ENCODE measurements at regions not wholly inside any gene's neighbourhood (a gene's known extent, or its start where the extent isn't known, plus 50 kb on each side); places are given as distances from the start of the nearest gene placed in this dataset.

DNA sequence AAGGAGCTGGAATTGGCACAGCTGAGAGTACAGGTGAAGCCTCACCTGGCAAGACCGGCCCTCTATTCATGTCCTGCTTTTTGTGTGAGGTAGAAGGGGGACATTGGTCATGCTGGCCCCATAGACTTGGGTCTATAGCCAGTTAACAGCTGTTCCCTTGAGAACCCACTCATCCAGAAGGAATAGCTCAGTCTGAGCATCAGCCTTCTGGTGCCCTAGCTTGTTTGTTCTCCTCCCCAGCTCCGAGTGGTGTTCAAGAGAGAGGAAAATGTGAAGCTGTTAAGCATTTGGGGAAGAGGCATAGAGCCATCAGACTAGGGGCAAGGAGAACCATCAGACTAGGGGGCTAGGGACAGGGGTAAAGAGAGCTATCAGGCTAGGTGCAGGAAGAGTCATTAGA, 290.9 kb downstream of the SIPA1L2 start:
- no peaks in the 10 kb centered on the region for H3K36me3 ChIP-seq
- no peaks in the 10 kb centered on the region for H3K4me1 ChIP-seq
- no peaks in the 10 kb centered on the region for H3K27me3 ChIP-seq
- DNase-seq (ENCODE audit: extremely low spot score), result no peak
- 40% methylated on average over 2 of the region's 2 CpGs for WGBS
- H3K9me3 ChIP-seq, result no peaks in the 10 kb centered on the region
- H3K27ac ChIP-seq (replicated peaks in 1 of 4), result no peak overlapping the region
- TF ChIP-seq EP300 (IDR thresholded peaks at IDR 0.05) (no peak), POLR2A (IDR thresholded peaks at IDR 0.05; ENCODE audit: low read depth) (no peak), POLR2AphosphoS5 (IDR thresholded peaks at IDR 0.05) (no peak)
- TF ChIP-seq, protein P1, sequence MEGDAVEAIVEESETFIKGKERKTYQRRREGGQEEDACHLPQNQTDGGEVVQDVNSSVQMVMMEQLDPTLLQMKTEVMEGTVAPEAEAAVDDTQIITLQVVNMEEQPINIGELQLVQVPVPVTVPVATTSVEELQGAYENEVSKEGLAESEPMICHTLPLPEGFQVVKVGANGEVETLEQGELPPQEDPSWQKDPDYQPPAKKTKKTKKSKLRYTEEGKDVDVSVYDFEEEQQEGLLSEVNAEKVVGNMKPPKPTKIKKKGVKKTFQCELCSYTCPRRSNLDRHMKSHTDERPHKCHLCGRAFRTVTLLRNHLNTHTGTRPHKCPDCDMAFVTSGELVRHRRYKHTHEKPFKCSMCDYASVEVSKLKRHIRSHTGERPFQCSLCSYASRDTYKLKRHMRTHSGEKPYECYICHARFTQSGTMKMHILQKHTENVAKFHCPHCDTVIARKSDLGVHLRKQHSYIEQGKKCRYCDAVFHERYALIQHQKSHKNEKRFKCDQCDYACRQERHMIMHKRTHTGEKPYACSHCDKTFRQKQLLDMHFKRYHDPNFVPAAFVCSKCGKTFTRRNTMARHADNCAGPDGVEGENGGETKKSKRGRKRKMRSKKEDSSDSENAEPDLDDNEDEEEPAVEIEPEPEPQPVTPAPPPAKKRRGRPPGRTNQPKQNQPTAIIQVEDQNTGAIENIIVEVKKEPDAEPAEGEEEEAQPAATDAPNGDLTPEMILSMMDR (IDR thresholded peaks at IDR 0.05), result no peak
- intact Hi-C loops (cut with DNase I), result no loop called here
- H3K4me3 ChIP-seq, result no peak overlapping the region

DNA sequence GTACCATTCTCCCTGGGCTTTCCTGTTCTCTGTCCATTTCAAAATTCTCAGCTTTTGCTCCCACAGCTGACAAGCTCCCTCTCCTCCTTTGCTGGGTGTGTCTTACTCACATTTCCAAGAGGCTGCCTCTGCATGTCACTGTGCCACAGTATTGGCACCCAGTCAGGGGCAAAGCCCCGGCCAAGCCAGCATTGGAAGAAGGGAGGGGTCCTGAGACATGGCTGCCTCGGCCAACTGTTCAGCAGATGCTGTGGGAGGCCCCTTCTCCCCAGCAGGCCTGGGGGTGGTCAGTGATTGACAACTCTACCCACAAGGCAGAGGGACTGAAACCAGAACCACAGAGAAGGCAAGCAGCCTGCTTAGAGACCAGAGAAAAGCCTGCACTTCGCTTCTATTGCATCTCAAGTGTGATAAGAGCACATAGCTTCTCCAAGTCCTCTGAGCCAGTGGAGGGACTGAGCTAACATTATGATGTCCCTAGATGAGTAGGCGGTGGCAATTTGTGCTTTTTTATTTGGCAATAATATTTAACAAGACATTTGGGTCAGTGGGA, 294.1 kb downstream of the SIPA1L2 start:
- no peak for DNase-seq (ENCODE audit: extremely low spot score)
- intact Hi-C loops (cut with DNase I), result no loop called here
- H3K27ac ChIP-seq (replicated peaks in 1 of 4), result no peak overlapping the region
- no peaks in the 10 kb centered on the region for H3K36me3 ChIP-seq
- TF ChIP-seq EP300 (IDR thresholded peaks at IDR 0.05), result no peak
- no peak for TF ChIP-seq POLR2A (IDR thresholded peaks at IDR 0.05; ENCODE audit: low read depth)
- TF ChIP-seq POLR2AphosphoS5 (IDR thresholded peaks at IDR 0.05), result no peak
- TF ChIP-seq, protein P1 (IDR thresholded peaks at IDR 0.05), result no peak
- H3K9me3 ChIP-seq, result no peaks in the 10 kb centered on the region
- no peak overlapping the region for H3K4me3 ChIP-seq
- H3K4me1 ChIP-seq, result no peaks in the 10 kb centered on the region
- WGBS, result 86% methylated on average over 4 of the region's 4 CpGs
- H3K27me3 ChIP-seq, result no peaks in the 10 kb centered on the region

DNA sequence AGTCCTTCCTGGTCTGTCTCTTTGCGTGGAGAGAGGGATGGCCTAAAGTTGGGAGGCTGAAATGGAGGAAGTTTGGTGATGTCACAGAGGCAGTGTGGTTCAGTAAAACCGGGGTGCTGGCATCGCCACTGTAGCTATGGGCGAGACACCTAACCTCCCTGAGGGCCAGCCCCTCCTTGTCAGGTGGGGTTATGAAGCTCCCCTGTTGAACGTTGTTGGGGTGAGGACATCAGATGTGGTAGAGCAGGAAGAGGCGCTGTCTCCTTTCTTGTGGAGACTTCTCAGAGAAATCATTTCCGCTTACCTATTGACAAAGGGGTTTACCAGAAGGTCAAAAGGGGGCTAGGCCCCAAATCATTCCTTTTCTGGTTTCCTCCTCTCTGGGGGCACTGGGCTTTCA, 294.7 kb downstream of the SIPA1L2 start:
- WGBS, result 92% methylated on average over 7 of the region's 7 CpGs
- Histone ChIP-seq H3K4me1 (no peaks in the 10 kb centered on the region), H3K27ac (replicated peaks in 1 of 4) (no peak overlapping the region), H3K4me3 (no peak overlapping the region), H3K27me3 (no peaks in the 10 kb centered on the region), H3K36me3 (no peaks in the 10 kb centered on the region), H3K9me3 (no peaks in the 10 kb centered on the region)
- intact Hi-C loops (cut with DNase I), result no loop called here
- TF ChIP-seq, protein P1 (IDR thresholded peaks at IDR 0.05), result no peak
- no peak for TF ChIP-seq POLR2A (IDR thresholded peaks at IDR 0.05; ENCODE audit: low read depth)
- TF ChIP-seq POLR2AphosphoS5 (IDR thresholded peaks at IDR 0.05), result no peak
- TF ChIP-seq EP300 (IDR thresholded peaks at IDR 0.05), result no peak
- DNase-seq (ENCODE audit: extremely low spot score), result no peak

DNA sequence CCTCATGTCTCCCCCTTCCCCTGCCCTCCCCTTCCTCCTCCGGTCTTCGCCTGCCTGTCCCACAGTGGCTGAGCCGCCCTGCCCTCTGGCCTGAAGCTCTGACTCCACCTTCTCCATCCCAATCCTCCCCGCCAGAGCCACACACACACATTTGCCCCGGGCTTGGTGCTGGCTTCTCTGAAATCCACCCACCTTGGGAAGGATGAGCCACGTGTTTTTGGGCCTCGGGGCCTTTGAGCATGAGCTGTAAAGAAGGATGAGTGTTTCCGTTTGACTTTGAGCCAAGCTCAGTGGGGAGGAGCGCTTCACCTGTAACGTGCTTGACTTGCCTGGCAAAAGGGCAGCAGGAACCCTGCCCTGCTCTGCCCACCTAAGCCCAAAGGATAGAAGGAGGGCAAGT, 295.1 kb downstream of the SIPA1L2 start:
- 92% methylated on average over 10 of the region's 10 CpGs for WGBS
- Histone ChIP-seq H3K4me3 (no peak overlapping the region), H3K27ac (replicated peaks in 1 of 4) (no peak overlapping the region), H3K4me1 (no peaks in the 10 kb centered on the region), H3K9me3 (no peaks in the 10 kb centered on the region), H3K36me3 (no peaks in the 10 kb centered on the region), H3K27me3 (no peaks in the 10 kb centered on the region)
- intact Hi-C loops (cut with DNase I), result no loop called here
- DNase-seq (ENCODE audit: extremely low spot score), result no peak
- TF ChIP-seq POLR2A (IDR thresholded peaks at IDR 0.05; ENCODE audit: low read depth), result no peak
- TF ChIP-seq, protein P1 (IDR thresholded peaks at IDR 0.05), result no peak
- TF ChIP-seq POLR2AphosphoS5 (IDR thresholded peaks at IDR 0.05), result no peak
- TF ChIP-seq EP300 (IDR thresholded peaks at IDR 0.05), result no peak

DNA sequence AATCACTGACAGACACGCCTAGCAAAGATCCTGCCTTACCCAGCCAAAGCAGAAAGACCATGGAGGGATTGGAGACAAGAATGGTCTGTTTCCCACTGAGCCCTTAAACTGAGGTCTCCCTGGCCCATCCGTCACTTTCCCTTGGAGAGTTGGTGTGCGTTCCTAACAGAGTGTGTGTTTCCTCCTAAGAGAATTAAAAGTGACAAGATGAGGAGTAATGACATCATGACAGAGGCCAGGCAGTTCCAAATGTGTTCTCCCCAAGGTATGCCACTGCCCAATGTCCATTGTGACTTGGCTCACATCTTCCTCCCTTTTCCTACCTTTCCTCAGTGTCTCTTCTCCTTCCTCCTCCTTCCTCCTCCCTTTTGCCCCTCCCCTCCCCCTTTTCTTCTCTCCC, 295.7 kb downstream of the SIPA1L2 start:
- H3K4me1 ChIP-seq, result peaks cover 0 to under 1% (median 0%) of the 10 kb centered on the region in 4 donors
- TF ChIP-seq POLR2A (IDR thresholded peaks at IDR 0.05; ENCODE audit: low read depth) (no peak), EP300 (IDR thresholded peaks at IDR 0.05) (no peak), POLR2AphosphoS5 (IDR thresholded peaks at IDR 0.05) (no peak)
- TF ChIP-seq, protein P1 (IDR thresholded peaks at IDR 0.05), result no peak
- no peaks in the 10 kb centered on the region for H3K27me3 ChIP-seq
- intact Hi-C loops (cut with DNase I), result no loop called here
- WGBS, result 86% methylated on average over 2 of the region's 3 CpGs
- no peak overlapping the region for H3K4me3 ChIP-seq
- no peak for DNase-seq (ENCODE audit: extremely low spot score)
- H3K36me3 ChIP-seq, result no peaks in the 10 kb centered on the region
- H3K27ac ChIP-seq (replicated peaks in 1 of 4), result no peak overlapping the region
- no peaks in the 10 kb centered on the region for H3K9me3 ChIP-seq

Measured in esophagus muscularis mucosa (tissue), 4 donors.